IPS-NIHi11 (cell line): ENCODE measurements at regions not wholly inside any gene's neighbourhood (a gene's known extent, or its start where the extent isn't known, plus 50 kb on each side); places are given as distances from the start of the nearest gene placed in this dataset.

Experiments used
- DNase-seq: peaks from one replicate; pipeline ENCODE4 v3.0.0; 2012; ENCODE audit warnings: mixed read lengths, low spot score

GRCh38 chr2:70036290-70036689 lies 51.0 kb upstream of the PCBP1 start:
- DNase-seq = no peak

GRCh38 chr2:70035344-70035844 lies 51.9 kb upstream of the PCBP1 start:
- DNase-seq = no peak

GRCh38 chr2:70030724-70031420 lies 56.4 kb upstream of the PCBP1 start:
- no peak for DNase-seq

- DNase-seq = peak; percentile 79
Measured at GRCh38 chr2:70029814-70030409, 57.4 kb upstream of the PCBP1 start.

GRCh38 chr2:70024284-70024683 lies 62.9 kb upstream of the ASPRV1 start:
- peak; percentile 51 for DNase-seq

GRCh38 chr2:70019096-70019495 lies 57.7 kb upstream of the ASPRV1 start:
- DNase-seq = no peak

- no peak for DNase-seq
Measured at GRCh38 chr2:70017962-70018361, 56.5 kb upstream of the ASPRV1 start.

- no peak for DNase-seq
Measured at GRCh38 chr2:70014959-70015358, 53.5 kb upstream of the ASPRV1 start.

GRCh38 chr2:70012887-70013286 lies 51.5 kb upstream of the ASPRV1 start:
- no peak for DNase-seq

GRCh38 chr2:70011786-70012185 lies 50.4 kb upstream of the ASPRV1 start:
- no peak for DNase-seq

GRCh38 chr2:70011335-70011734 lies 49.9 kb upstream of the ASPRV1 start:
- no peak for DNase-seq
